ENCODE measurements at regions not wholly inside any gene's neighbourhood (a gene's known extent, or its start where the extent isn't known, plus 50 kb on each side); places are given as distances from the start of the nearest gene placed in this dataset.

DNA sequence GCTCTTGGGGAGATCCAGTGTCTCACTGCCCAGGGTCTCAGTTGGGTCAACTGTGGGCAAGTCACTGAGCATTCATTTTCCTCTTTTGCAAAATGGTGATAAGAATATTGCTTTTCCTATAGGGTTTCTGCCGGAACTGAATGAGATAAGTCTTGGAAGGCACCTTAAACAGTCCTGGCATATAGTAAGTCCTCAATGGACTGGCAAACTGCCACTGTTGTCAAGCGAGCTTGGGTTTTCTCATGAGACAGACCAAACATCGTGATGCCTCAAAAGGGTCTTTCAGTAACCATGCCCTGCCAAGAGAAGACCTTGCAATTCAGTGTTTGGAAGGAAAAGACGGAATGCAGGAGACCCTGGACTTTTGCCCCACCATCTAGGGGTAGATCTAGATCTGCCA, 251.5 kb downstream of the WDR11 start:
- DNase-seq, result no peak

DNA sequence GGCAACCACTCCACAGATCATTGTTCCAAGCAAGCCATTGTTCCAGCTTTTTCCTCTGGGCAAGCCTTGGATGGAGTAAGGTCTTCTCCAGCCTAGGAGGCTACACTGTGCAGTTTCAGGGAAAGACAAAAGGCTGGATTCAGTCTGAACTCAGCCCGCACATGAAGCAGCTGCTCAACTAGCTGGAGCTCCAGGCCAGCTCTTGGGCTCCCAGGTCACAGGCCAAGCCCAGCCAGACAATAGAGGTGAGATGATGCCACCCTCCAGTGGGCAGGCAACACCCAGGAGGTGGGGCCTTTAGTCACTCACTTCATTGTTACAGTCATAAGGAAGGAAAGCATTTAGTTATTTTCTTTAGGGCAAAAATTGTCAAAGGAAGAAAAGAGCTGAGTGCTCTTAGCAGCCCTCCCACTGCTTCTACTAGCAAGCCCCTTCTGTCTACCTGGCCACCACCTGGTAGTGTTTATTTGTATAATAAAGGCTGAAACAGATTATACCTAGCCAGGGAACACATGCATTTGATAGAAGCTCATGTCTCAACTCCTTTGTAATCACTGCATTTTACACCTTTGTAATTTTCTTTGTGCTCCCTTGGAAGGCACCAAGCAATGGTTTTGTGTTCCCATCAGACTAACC, 253.4 kb downstream of the WDR11 start:
- DNase-seq, result no peak

- DNase-seq, result no peak
These were observed 255.4 kb downstream of the WDR11 start for GRCh38 chr10:121106611-121107010.

- DNase-seq, result no peak
These were observed 256.9 kb downstream of the WDR11 start for GRCh38 chr10:121108051-121108450.

GRCh38 chr10:121110369-121110768, 259.2 kb downstream of the WDR11 start:
- DNase-seq, result no peak

DNA sequence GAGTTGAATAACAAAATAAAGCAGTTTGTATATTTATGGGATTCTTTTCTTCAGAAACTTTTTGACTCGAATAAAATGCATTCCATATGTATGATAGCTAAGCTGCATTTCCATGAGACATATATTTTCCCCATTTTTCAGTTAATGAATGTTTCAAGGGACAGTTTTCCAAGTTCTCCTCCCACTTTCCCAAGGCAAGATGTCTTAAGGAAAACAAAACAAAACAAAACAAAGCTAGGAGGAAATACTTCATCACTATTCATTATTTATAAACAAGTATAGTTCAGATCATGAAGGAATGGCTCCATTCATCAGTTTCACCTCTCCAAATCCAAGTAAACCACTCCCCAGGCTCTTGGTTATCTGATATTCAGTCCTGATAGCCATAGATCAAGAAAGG, 261.0 kb downstream of the WDR11 start:
- DNase-seq, result no peak

- DNase-seq, result no peak
These were observed 261.6 kb downstream of the WDR11 start for GRCh38 chr10:121112579-121113384.

DNA sequence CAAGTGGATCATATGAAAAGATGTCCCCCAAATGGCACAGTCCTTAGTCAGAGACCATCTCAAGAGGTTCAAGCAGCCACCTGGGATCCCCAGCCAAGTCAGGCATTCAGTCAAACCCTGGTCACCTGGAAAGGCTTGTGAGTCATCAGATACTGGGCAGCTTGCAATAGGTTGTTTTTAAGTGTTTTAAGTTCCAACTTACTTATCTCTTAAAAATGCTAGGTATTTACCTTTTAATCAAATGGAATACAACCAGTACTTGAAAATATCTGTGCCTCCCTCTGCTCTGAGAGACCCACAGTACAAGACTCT, 262.2 kb downstream of the WDR11 start:
- DNase-seq, result no peak

DNA sequence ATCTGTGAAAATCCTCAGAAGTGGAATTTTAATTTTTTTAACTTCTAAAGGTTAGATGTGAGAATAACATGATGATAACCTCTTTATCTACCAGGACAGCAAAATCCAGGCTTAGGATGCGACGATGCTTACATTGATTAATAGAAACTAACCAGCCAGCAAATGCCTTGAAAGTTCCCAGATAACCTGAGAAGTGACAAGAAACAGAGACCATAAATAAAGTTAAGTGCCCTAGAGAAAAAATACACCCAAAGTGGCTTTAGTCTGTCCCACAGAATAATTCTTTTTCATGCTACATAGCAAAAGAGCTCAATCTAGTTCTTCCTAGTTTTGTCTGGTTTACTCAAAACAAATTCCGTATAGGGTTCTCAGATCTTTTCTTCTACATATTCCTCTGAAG, 262.7 kb downstream of the WDR11 start:
- DNase-seq, result no peak

DNA sequence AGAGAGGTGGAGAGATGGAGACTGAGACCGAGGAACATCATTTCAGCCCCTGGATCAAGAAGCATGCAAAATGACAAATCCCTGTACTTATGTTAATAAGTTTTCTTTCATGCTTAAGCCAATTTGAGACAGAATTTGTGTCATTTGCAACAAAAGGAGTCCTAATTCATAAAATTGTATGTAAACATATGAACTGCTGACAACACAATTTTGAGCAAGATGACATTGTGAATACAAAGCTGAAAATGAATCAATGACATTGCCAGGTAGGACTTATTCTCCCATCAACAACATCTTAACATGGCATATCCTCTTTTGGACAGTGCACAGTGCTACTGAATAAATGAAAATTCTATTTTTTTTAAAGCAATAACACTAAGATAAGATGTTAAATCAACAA, 264.0 kb downstream of the WDR11 start:
- no peak for DNase-seq

DNA sequence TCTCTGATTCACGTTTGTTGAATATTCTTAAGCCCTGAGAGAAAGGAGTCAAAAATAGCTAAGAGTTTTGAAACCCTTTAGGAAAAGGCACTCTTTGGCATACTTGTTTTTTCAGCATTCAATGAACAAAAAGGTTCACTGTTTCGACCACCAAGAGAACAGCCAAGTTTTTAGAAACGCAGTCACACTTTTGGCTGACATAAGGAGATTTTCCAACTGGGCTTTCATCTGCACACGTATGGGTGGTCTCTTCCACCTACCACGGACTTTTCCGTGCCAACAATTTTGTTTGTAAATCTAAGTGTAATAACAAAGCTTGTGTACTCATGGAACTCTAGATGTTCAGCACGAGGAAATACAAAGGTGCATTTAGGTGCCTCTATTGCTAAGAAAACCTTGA, 270.3 kb downstream of the WDR11 start:
- DNase-seq, result no peak

DNA sequence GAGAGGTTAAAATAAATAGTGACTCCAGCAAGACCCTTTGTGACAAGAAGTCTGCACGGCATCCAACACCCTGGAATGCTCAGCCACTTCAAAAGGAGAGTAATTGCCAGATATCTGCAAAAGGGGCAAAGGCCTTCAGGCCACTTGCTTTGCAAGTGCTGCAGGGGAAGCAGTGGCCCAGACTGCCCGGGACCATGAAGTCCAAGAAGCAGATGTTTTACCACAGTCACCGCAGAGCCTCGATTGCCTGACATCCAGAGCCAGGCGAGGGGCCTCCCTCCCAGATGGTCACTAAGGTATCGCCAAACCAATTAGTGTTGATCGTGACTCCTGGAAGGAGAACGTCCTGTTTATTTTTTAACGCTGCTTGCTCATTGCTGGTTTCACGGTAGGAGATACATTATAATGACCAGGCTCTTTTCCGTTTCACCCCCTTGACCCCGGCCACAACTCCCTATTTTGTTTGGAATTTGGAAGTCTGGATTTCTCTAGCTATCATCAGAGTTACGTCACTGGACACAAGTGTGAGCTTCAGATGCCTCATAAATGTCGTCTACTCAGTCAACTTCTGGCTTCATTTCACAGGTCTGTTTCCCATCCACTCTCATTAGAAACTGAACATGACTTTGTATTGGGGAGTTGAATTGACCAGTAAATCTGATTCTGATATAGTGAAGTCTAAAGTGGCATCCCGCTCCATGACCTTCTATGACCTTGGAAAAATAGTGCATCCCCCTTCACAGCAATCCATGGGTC, 276.2 kb downstream of the WDR11 start:
- no peak for DNase-seq

DNA sequence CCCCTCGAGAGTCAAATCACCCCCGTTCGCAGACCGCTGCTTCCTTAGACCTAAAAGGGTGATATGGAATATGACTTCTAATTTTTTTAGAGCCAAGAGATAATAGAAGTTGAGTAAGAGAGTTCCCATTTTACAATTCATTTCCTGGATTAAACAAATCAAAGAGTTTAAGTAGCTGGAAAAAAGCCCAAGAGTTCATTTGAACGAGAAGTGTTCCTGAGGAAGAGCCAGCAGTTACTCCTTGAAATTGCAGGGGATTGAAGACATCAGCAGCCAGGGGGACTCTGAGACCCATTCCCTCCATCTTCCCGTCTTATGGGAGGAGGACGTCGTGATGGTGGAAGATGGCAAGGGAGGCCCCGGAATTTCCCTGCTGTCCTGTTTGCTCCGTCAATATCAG, 277.0 kb downstream of the WDR11 start:
- DNase-seq, result no peak

DNA sequence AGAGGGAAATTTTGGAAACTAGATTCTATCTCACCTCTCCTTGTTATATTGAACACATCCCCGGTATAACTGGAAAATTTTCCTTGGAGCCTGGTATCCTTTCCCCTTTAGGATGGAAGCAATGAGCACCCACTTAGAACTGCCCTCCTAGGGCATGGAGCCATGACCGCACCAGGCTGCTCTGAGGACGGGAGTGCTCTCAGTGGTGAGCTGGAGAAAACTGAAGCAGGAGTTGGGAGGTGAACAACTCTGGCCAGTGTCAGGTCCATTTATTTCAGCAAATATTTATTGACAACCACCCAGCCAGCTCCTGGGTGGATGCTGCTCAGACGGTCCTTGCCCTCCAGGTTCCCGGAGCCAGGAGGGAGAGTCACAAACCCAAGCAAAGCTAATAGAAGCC, 278.1 kb downstream of the WDR11 start:
- no peak for DNase-seq

- no peak for DNase-seq
These were observed 279.2 kb downstream of the WDR11 start for GRCh38 chr10:121130382-121130781.

DNA sequence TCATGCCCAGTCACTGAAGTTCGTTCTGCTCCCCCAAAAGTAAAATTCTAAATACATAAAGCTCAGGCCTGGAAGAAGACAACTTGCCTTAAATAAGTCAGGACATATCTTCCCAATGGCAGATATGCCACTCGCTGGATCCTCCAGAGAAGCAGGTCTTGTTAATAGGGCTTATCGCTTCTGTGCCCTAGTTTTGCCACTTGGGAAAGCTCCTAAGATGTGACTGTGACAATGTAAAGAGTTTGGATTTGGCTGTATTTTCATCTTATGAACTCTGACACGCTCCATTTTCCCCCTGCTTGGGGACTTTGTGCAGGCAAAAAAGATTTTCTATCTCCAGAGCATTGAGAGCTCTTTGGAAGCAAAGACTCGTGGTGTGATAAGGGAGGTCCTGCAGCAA, 279.9 kb downstream of the WDR11 start:
- no peak for DNase-seq

GRCh38 chr10:121131426-121132265, 280.5 kb downstream of the WDR11 start:
- no peak for DNase-seq

DNA sequence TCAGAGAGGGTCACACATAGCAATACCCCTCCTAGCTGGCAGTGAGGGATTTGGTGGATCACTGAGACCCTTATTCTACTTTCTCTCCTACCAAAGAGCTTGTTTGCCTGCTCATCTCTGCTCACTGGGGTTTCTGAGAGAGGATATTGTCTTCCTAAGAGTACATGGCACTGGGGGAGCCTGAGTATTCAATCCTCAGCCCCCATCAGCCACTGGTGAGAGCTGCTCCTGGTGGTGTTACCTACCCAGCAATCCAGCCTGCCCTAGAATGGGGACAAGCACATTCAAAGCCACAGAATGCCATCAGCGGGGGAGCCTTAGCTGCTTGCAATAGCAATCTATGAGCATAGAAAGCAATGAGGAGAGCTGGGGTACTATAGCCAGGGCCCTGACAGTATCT, 281.1 kb downstream of the WDR11 start:
- no peak for DNase-seq

GRCh38 chr10:121133901-121134300, 282.7 kb downstream of the WDR11 start:
- DNase-seq, result no peak

DNA sequence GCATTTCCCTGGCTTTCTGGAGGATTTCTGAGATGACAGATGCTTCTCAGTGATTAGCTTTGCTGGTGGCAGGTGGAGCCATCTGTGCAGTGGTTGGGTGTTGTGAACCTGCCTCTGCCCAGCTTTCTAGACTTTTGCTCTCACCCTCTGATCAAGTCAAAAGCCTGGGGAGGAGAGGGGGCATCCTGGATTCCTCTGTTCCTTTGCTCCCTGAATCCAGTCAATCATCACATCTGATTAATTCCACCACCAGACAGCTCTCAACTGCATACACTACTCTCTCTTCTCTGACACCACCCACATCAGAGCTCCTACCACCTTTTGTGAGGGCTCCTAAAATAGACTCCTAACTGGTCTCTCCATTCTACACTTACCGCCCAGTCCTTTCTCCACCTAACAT, 283.5 kb downstream of the WDR11 start:
- DNase-seq, result no peak

DNA sequence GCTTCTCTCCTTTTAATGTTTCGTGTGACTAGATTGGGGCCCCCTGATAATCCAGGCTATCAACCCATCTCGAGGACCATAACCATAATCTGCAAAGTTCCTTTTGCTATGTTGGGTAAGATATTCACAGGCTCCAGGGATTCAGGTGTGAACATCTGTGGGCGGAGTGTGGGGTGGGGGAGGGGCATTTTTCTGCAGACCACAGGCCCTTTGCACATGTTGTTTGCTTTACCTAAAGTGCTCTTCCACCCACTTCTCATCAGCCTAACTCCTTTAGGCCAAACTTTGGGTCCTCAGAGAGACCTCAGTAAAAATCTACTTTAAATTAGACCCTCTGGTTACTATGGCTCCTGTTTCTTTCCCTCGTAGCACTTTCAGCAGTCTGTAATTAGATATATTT, 284.4 kb downstream of the WDR11 start:
- DNase-seq, result no peak

DNA sequence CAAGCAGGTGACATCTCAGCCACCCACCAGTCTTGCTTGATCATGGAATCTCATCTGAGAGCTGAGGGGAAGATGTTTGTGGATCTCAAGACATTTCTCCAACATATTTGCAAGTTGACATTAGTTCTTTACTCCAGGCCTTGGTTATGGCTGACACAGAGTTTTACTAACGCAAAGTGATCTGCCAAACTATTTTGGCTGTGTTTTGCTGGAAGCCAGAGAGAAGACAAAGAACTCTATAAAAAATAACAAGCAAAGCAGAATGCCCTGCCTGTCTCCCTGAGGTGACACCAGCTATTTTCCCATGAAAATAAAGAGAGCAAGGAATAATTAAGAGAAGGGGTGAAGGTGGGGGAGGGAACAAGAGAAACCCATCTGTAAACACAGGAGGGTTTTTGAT, 286.4 kb downstream of the WDR11 start:
- DNase-seq, result no peak

- no peak for DNase-seq
These were observed 287.1 kb downstream of the WDR11 start for GRCh38 chr10:121138112-121138860.

All from NCI-H1048 (cell line).